ENCODE measurements at regions not wholly inside any gene's neighbourhood (a gene's known extent, or its start where the extent isn't known, plus 50 kb on each side); places are given as distances from the start of the nearest gene placed in this dataset.

DNA sequence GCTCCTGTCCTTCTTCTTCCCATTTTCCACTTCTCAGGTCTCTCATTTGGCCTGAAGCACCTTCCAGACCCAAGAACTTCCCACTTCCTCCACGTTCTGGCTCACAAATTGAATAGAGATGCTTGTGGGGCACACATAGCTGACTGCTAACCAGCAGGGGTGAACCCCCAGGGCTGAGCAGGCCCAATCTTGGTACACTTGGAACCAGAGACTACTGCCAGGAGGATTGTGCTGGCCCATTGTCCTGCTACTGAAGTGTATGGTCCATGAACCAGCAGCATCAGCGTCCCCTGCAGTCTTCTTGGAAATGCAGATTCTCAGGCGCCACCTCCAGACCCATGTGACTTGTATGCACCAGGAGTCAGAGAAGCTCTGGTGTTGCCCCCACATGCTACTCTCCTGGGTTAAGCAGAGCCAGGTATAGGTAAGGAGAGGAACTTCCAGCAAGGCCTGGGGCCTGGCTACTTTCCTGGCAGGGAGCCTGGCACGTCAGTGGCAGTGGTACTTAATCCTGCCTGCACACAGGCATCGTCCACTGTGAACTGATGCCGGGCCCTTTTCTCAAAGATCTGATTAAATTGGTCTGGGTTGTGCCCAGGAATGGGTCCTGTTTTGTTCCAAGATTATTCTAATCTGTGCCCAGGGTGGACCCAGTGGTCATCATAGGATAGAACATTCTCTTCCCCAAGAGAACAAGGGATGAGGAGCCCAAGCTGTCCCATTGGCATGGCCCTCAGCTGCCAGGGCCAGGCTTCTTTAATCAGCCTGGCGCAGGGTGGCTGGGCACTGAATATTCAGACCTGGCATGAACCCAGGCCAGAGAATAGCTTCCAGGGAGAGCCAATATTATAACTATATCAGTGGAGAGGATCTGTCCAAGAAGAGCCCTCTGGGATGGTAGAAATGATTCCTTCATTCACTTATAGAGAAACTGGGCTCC is 248.7 kb downstream of the SOX11 start:
- no peak for TF ChIP-seq EZH2 (IDR thresholded peaks at IDR 0.05; ENCODE audit: low read length)
- TF ChIP-seq, protein P1, sequence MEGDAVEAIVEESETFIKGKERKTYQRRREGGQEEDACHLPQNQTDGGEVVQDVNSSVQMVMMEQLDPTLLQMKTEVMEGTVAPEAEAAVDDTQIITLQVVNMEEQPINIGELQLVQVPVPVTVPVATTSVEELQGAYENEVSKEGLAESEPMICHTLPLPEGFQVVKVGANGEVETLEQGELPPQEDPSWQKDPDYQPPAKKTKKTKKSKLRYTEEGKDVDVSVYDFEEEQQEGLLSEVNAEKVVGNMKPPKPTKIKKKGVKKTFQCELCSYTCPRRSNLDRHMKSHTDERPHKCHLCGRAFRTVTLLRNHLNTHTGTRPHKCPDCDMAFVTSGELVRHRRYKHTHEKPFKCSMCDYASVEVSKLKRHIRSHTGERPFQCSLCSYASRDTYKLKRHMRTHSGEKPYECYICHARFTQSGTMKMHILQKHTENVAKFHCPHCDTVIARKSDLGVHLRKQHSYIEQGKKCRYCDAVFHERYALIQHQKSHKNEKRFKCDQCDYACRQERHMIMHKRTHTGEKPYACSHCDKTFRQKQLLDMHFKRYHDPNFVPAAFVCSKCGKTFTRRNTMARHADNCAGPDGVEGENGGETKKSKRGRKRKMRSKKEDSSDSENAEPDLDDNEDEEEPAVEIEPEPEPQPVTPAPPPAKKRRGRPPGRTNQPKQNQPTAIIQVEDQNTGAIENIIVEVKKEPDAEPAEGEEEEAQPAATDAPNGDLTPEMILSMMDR (optimal IDR thresholded peaks at IDR 0.05 in 1 of 3, IDR thresholded peaks at IDR 0.05 in 1 of 3, conservative IDR thresholded peaks at IDR 0.05 in 1 of 3; ENCODE audit: extremely low read depth in 1 of 3, insufficient read depth in 2 of 3, low read length in 3 of 3), result no peak
